ENCODE measurements at regions not wholly inside any gene's neighbourhood (a gene's known extent, or its start where the extent isn't known, plus 50 kb on each side); places are given as distances from the start of the nearest gene placed in this dataset.

DNA sequence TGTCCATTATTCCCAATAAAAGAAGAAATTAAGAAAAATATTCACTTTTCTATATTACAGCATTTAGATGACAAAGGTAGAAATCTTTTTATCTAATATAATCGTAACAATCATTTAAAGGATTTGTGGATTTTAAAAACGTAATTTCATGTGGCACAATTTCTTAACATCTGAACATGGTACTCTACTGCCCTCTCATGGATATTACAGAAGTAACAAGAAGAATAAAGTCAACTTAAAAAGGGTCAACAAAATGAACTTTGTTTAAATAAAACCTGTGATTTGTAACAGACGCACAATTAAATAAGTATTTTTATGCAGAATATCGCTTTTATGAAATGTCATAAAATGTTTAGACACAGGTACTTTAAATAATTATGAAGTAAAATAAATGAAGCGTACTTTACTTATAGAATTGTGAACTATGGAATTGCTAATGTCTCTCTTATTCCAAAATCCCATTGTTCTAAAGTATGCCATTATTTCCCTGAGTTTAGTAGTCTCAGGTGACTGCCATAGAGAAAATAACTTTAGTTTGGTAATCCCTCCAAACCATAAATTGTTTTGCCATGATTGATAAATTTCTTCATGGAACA is 366.8 kb upstream of the ZNF385D start:
- H3K27ac ChIP-seq (replicated peaks) = no peak overlapping the region
- no peak for DNase-seq
- H3K4me3 ChIP-seq = no peak overlapping the region
- TF ChIP-seq, protein P1, sequence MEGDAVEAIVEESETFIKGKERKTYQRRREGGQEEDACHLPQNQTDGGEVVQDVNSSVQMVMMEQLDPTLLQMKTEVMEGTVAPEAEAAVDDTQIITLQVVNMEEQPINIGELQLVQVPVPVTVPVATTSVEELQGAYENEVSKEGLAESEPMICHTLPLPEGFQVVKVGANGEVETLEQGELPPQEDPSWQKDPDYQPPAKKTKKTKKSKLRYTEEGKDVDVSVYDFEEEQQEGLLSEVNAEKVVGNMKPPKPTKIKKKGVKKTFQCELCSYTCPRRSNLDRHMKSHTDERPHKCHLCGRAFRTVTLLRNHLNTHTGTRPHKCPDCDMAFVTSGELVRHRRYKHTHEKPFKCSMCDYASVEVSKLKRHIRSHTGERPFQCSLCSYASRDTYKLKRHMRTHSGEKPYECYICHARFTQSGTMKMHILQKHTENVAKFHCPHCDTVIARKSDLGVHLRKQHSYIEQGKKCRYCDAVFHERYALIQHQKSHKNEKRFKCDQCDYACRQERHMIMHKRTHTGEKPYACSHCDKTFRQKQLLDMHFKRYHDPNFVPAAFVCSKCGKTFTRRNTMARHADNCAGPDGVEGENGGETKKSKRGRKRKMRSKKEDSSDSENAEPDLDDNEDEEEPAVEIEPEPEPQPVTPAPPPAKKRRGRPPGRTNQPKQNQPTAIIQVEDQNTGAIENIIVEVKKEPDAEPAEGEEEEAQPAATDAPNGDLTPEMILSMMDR (IDR thresholded peaks at IDR 0.05; ENCODE audit: borderline replicate concordance) = peak; percentile 70
- intact Hi-C loops (cut with micrococcal nuclease) = no loop called here
- H3K27me3 ChIP-seq (ENCODE audit: low read depth) = no peaks in the 10 kb centered on the region
- H3K36me3 ChIP-seq = no peaks in the 10 kb centered on the region
- H3K4me1 ChIP-seq = no peaks in the 10 kb centered on the region
- no peaks in the 10 kb centered on the region for H3K9me3 ChIP-seq (replicated peaks)

DNA sequence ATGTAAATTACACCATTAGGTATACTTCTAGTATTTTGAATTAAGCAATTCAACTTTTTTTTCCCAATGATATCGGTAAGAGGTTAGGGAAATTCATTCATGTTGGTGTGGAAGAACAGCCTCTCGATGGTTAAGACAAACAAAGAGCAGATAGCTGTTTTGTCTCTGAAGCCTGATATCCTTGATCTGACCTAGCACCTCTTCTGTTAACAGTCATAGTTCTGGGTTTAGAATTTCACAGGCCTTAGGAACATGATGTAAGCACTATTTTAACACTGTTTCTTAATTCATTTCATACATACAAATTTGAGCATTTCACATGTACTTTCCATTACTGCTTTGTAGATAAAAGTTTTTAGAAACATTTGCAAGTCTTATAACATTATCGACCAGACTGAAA is 367.5 kb upstream of the ZNF385D start:
- Histone ChIP-seq H3K36me3 (no peaks in the 10 kb centered on the region), H3K4me3 (no peak overlapping the region), H3K27me3 (ENCODE audit: low read depth) (no peaks in the 10 kb centered on the region), H3K4me1 (no peaks in the 10 kb centered on the region), H3K27ac (replicated peaks) (no peak overlapping the region), H3K9me3 (replicated peaks) (no peaks in the 10 kb centered on the region)
- TF ChIP-seq, protein P1 (IDR thresholded peaks at IDR 0.05; ENCODE audit: borderline replicate concordance) = no peak
- intact Hi-C loops (cut with micrococcal nuclease) = no loop called here
- DNase-seq = no peak

DNA sequence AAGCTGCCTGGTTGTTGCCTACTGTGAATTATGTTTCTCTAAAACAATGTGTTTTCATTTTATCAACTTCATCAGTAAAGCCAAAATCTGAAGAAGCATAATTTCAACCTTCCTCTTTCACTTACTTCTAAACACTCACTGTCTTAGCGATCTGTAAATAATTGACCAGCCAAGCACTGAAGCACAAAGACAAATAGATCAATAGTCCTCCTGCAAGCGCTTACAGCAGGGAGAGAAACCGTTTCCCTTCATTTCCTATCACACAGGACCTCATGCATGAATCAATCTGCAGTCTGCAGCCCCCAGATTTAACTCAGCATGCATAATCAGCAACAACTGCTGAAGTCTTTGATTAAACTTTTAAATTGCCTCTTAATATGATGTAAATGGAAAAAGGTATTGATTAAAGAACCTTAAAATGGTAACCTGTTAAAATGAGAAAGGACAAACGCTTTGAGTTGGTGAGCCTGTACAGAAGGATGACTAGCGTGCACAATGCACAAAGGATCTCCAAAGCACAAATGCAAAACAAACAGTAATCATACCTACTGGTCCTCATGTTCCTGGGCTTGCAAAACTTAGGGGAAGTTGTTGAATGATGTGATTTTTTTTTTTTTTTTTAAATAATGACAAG is 370.2 kb upstream of the ZNF385D start:
- TF ChIP-seq, protein P1 (IDR thresholded peaks at IDR 0.05; ENCODE audit: borderline replicate concordance) = no peak
- intact Hi-C loops (cut with micrococcal nuclease) = no loop called here
- DNase-seq = no peak

DNA sequence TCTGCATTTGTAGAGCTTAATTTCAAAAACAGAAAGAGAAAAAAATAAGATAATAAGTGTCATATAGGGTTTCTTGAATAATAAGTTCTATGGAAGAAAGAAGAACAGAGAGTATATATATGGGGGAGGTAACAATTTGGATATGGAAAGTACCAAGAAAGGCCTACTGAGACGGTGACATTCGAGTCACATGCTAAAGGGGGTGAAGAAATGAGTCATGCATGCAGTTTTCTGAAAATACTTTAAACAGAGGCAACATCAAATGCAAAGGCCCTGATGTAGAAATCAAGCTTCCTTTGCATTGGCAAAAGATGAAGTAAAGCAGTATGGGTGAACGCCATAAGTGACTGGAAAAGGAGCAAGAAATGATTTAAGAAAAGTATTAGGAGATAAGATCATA is 371.6 kb upstream of the ZNF385D start:
- Histone ChIP-seq H3K27me3 (ENCODE audit: low read depth) (no peaks in the 10 kb centered on the region), H3K36me3 (no peaks in the 10 kb centered on the region), H3K9me3 (replicated peaks) (no peaks in the 10 kb centered on the region), H3K27ac (replicated peaks) (no peak overlapping the region), H3K4me1 (no peaks in the 10 kb centered on the region), H3K4me3 (no peak overlapping the region)
- DNase-seq = no peak
- intact Hi-C loops (cut with micrococcal nuclease) = no loop called here
- TF ChIP-seq, protein P1 (IDR thresholded peaks at IDR 0.05; ENCODE audit: borderline replicate concordance) = no peak

More for the DNA sequence above, 370.2 kb upstream of the ZNF385D start:
- no peaks in the 10 kb centered on the region for H3K4me1 ChIP-seq
- no peak overlapping the region for H3K27ac ChIP-seq (replicated peaks)
- no peaks in the 10 kb centered on the region for H3K27me3 ChIP-seq (ENCODE audit: low read depth)
- no peak overlapping the region for H3K4me3 ChIP-seq
- no peaks in the 10 kb centered on the region for H3K9me3 ChIP-seq (replicated peaks)
- no peaks in the 10 kb centered on the region for H3K36me3 ChIP-seq

DNA sequence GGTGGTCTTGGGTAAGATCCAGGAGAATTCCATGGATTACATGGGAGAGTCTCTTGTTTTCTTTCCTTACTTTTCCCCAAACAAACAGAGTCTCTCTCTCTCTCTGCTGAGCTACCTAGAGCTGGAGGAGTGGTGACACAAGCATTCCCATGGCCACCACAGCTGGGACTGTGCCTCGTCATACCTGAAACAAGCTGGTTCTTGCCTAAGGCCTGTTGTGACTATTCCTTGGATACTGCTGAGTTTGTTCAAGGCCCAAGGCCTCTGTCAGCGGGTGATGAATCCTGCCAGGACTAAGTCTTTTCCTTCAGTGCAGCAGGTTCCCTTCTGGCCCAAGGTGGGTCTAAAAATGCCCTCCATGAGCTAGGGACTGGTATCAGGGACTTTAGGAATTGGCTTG is 378.1 kb upstream of the ZNF385D start:
- Histone ChIP-seq H3K36me3 (no peaks in the 10 kb centered on the region), H3K4me3 (no peak overlapping the region), H3K27me3 (ENCODE audit: low read depth) (no peaks in the 10 kb centered on the region), H3K9me3 (replicated peaks) (no peaks in the 10 kb centered on the region), H3K4me1 (no peaks in the 10 kb centered on the region), H3K27ac (replicated peaks) (no peak overlapping the region)
- TF ChIP-seq, protein P1 (IDR thresholded peaks at IDR 0.05; ENCODE audit: borderline replicate concordance) = no peak
- DNase-seq = no peak
- intact Hi-C loops (cut with micrococcal nuclease) = no loop called here

Measured in left ventricle myocardium inferior (tissue), 1 donor.